GM23338 (cell line): ENCODE measurements at regions not wholly inside any gene's neighbourhood (a gene's known extent, or its start where the extent isn't known, plus 50 kb on each side); places are given as distances from the start of the nearest gene placed in this dataset.
A peak's percentile ranks its signal among the peaks of the same experiment; 100 is the strongest.

ENCODE experiments used
- ATAC-seq: fragments of 200-7000 bp; cut with Tn5 transposase; 3 replicates; pipeline ENCODE4 v1.9.1; 2020
- DNase-seq: peaks from one replicate; pipeline ENCODE4 v3.0.0-alpha.2; 2015; ENCODE audit warnings: low spot score
- H2AFZ ChIP-seq: fragments of 200-600 bp; sonication (generic); 2 replicates; pipeline ENCODE4 v1.8.0; 2016; ENCODE audit warnings: antibody characterized with exemption, mild to moderate bottlenecking, moderate library complexity
- H3F3A ChIP-seq: fragments of 200-600 bp; sonication (generic); replicated peaks from 2 replicates; pipeline ENCODE4 v1.8.0; 2017; ENCODE audit warnings: antibody characterized with exemption, mixed run types, low read depth
- H3K27ac ChIP-seq: fragments of 200-600 bp; sonication (generic); 2 replicates; pipeline ENCODE4 v1.6.1; 2016; ENCODE audit warnings: low read depth
- H3K27me3 ChIP-seq: fragments of 200-600 bp; sonication (generic); 2 replicates; pipeline ENCODE4 v1.8.0; 2016; ENCODE audit warnings: mild to moderate bottlenecking, mixed run types, moderate library complexity; ENCODE audit not compliant: insufficient read depth
- H3K36me3 ChIP-seq: fragments of 200-600 bp; sonication (generic); 2 replicates; pipeline ENCODE4 v1.8.0; 2016; ENCODE audit warnings: mild to moderate bottlenecking; ENCODE audit not compliant: insufficient read depth
- H3K4me1 ChIP-seq: fragments of 200-600 bp; sonication (generic); 2 replicates; pipeline ENCODE4 v1.8.0; 2016; ENCODE audit warnings: mild to moderate bottlenecking, moderate library complexity; ENCODE audit not compliant: insufficient read depth
- H3K4me2 ChIP-seq: fragments of 200-600 bp; sonication (generic); 2 replicates; pipeline ENCODE4 v1.7.1; 2017; ENCODE audit warnings: mixed run types
- H3K4me3 ChIP-seq: fragments of 200-600 bp; sonication (generic); 2 replicates; pipeline ENCODE4 v1.6.1; 2016; ENCODE audit warnings: mixed run types
- H3K79me2 ChIP-seq: fragments of 200-600 bp; sonication (generic); replicated peaks from 2 replicates; pipeline ENCODE4 v1.8.0; 2017; ENCODE audit warnings: mild to moderate bottlenecking; ENCODE audit not compliant: insufficient read depth
- H3K9me2 ChIP-seq: fragments of 200-600 bp; sonication (generic); 2 replicates; pipeline ENCODE4 v1.8.0; 2017; ENCODE audit not compliant: insufficient read depth
- H4K20me1 ChIP-seq: fragments of 200-600 bp; sonication (generic); replicated peaks from 2 replicates; pipeline ENCODE4 v1.8.0; 2017; ENCODE audit warnings: mild to moderate bottlenecking; ENCODE audit not compliant: insufficient read depth
- H3K27ac Mint-ChIP-seq: 2 replicates; pipeline ENCODE4 v1.8.0; 2020; ENCODE audit warnings: inconsistent platforms, mild to moderate bottlenecking, moderate library complexity, mixed read lengths
- H3K27me3 Mint-ChIP-seq: 3 replicates; pipeline ENCODE4 v1.8.0; 2022; ENCODE audit warnings: low read depth, mild to moderate bottlenecking, moderate library complexity, mixed read lengths, inconsistent platforms; ENCODE audit not compliant: insufficient read depth, poor library complexity
- H3K36me3 Mint-ChIP-seq: 3 replicates; pipeline ENCODE4 v1.8.0; 2021; ENCODE audit warnings: low read depth, mild to moderate bottlenecking, inconsistent platforms, moderate library complexity, mixed read lengths
- H3K4me1 Mint-ChIP-seq: 3 replicates; pipeline ENCODE4 v1.8.0; 2020; ENCODE audit warnings: mild to moderate bottlenecking, inconsistent platforms, mixed read lengths
- H3K4me3 Mint-ChIP-seq: 3 replicates; pipeline ENCODE4 v1.8.0; 2021; ENCODE audit warnings: moderate library complexity, mild to moderate bottlenecking, inconsistent platforms, mixed read lengths
- H3K9me3 Mint-ChIP-seq: 3 replicates; pipeline ENCODE4 v1.8.0; 2020; ENCODE audit warnings: moderate library complexity, mild to moderate bottlenecking, inconsistent platforms, mixed read lengths
- ETS1 ChIP-seq: IDR thresholded peaks from 2 replicates; pipeline ENCODE4 v1.6.1; 2016; ENCODE audit warnings: antibody characterized with exemption
- EZH2 ChIP-seq: fragments of 200-600 bp; sonication (generic); IDR thresholded peaks from one replicate; pipeline ENCODE4 v1.8.0; 2017; ENCODE audit warnings: antibody characterized with exemption, mild to moderate bottlenecking, low read depth; ENCODE audit not compliant: unreplicated experiment
- REST ChIP-seq: IDR thresholded peaks from one replicate; pipeline ENCODE4 v1.6.1; 2018; ENCODE audit warnings: antibody characterized with exemption; ENCODE audit not compliant: unreplicated experiment
- ZNF462 ChIP-seq: fragments of 250-450 bp; sonication (Bioruptor Pico); IDR thresholded peaks from 2 replicates; pipeline ENCODE4 v1.5.0; 2020; ENCODE audit warnings: mild to moderate bottlenecking, moderate library complexity

- DNase-seq: no peak
- H3K4me2 ChIP-seq: no peak overlapping the region
- no peak overlapping the region for H3K4me3 ChIP-seq
- peak overlapping the region; percentile 32; the same call in 1 of the 2 replicates for H3K27ac Mint-ChIP-seq
- ATAC-seq: no peak
- no peaks in the 10 kb centered on the region for H3K4me1 Mint-ChIP-seq
- H3K36me3 Mint-ChIP-seq: peaks cover 8% of the 10 kb centered on the region; the same call in 1 of the 3 replicates
- TF ChIP-seq ETS1 (no peak), REST (no peak), ZNF462 (no peak), EZH2 (no peak)
- H2AFZ ChIP-seq: no peak overlapping the region
- H3K9me3 Mint-ChIP-seq: peaks cover 12% of the 10 kb centered on the region; the same call in 2 of the 3 replicates
- no peaks in the 10 kb centered on the region for H3K36me3 ChIP-seq
- no peaks in the 10 kb centered on the region for H3K27me3 ChIP-seq
- no peak overlapping the region for H3K4me3 Mint-ChIP-seq
- H3F3A ChIP-seq: no peaks in the 10 kb centered on the region
- H3K9me2 ChIP-seq: no peaks in the 10 kb centered on the region
- no peaks in the 10 kb centered on the region for H4K20me1 ChIP-seq
- no peaks in the 10 kb centered on the region for H3K79me2 ChIP-seq
- peaks cover 2% of the 10 kb centered on the region for H3K27me3 Mint-ChIP-seq
- H3K27ac ChIP-seq: no peak overlapping the region
- no peaks in the 10 kb centered on the region for H3K4me1 ChIP-seq
Measured at GRCh38 chr2:185187421-185187820, 551.2 kb upstream of the FSIP2 start.
